Endodermal cell (in vitro differentiated cells): ENCODE measurements at regions not wholly inside any gene's neighbourhood (a gene's known extent, or its start where the extent isn't known, plus 50 kb on each side); places are given as distances from the start of the nearest gene placed in this dataset.

Experiments used
- DNase-seq: peaks from one replicate; pipeline ENCODE4 v3.0.0-alpha.2; 2017
- H3K27ac ChIP-seq: 2 replicates; pipeline ENCODE4 v1.5.1; 2013; ENCODE audit warnings: mild to moderate bottlenecking, low read depth, low read length, moderate library complexity
- H3K27me3 ChIP-seq: 2 replicates; pipeline ENCODE4 v1.6.1; 2013; ENCODE audit warnings: mild to moderate bottlenecking, low read length, moderate library complexity; ENCODE audit not compliant: insufficient read depth, control insufficient read depth, poor library complexity, severe bottlenecking
- H3K36me3 ChIP-seq: 2 replicates; pipeline ENCODE4 v1.7.0; 2013; ENCODE audit warnings: mild to moderate bottlenecking, low read length, moderate library complexity; ENCODE audit not compliant: control insufficient read depth, insufficient read depth
- H3K4me1 ChIP-seq: one replicate; pipeline ENCODE4 v1.7.0; 2013; ENCODE audit warnings: low read length; ENCODE audit not compliant: control insufficient read depth, insufficient read depth
- H3K4me3 ChIP-seq: 2 replicates; pipeline ENCODE4 v1.5.1; 2013; ENCODE audit warnings: mild to moderate bottlenecking, low read length, moderate library complexity
- H3K9ac ChIP-seq: 2 replicates; pipeline ENCODE4 v1.6.1; 2013; ENCODE audit warnings: mild to moderate bottlenecking, low read length, moderate library complexity; ENCODE audit not compliant: poor library complexity, severe bottlenecking; ENCODE audit errors: extremely low read depth
- H3K9me3 ChIP-seq: 2 replicates; pipeline ENCODE4 v1.6.1; 2013; ENCODE audit warnings: mild to moderate bottlenecking, low read length, moderate library complexity; ENCODE audit not compliant: control insufficient read depth
- H3K27ac Mint-ChIP-seq: 2 replicates; pipeline ENCODE4 v1.8.0; 2020; ENCODE audit warnings: mixed read lengths
- H3K27me3 Mint-ChIP-seq: 2 replicates; pipeline ENCODE4 v1.8.0; 2021; ENCODE audit warnings: mild to moderate bottlenecking, mixed read lengths; ENCODE audit not compliant: insufficient read depth
- H3K36me3 Mint-ChIP-seq: 2 replicates; pipeline ENCODE4 v1.8.0; 2020; ENCODE audit warnings: low read depth, mixed read lengths
- H3K4me1 Mint-ChIP-seq: 2 replicates; pipeline ENCODE4 v1.8.0; 2020; ENCODE audit warnings: mixed read lengths
- H3K4me3 Mint-ChIP-seq: 2 replicates; pipeline ENCODE4 v1.8.0; 2020; ENCODE audit warnings: mild to moderate bottlenecking, moderate library complexity, mixed read lengths
- H3K9me3 Mint-ChIP-seq: 2 replicates; pipeline ENCODE4 v1.8.0; 2020; ENCODE audit warnings: mild to moderate bottlenecking, mixed read lengths
- WGBS, 2 experiments: methylation state at CpG; one replicate each; pipeline versions ENCODE4 v1.1.5 to v1.1.7; 2013; ENCODE audit warnings: missing lambda C conversion rate in 2 of 2, mixed read lengths in 1 of 2; ENCODE audit not compliant: insufficient coverage in 1 of 2, insufficient read length in 1 of 2; 5-methylcytosine and 5-hydroxymethylcytosine counted together
- TF ChIP-seq, protein P1 (sequence below): fragments of 200-600 bp; sonication (generic); conservative IDR thresholded peaks from 2 replicates; pipeline ENCODE4 v1.5.0; 2021; ENCODE audit warnings: antibody characterized with exemption, mild to moderate bottlenecking

DNA sequence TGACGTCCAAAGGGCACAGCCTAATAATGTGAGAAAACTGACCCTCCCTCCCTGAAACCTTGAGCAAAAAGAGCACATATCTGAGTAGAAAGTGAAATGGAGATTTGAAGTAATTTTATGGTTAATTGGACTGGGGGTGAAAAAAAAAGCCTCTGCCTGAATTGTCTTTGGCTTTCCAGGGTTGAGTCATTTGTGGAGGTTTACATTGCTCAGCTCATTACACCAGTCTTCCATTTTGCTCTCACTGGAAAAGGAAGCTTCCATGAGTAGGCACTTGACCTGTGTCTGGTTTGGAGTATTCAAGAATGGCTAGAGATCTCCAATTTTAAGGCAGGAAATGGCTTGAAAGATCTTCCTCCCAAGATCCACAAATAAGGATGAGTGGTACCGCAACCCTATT is 273.9 kb downstream of the PDCD6IP start:
- peaks cover 12% of the 10 kb centered on the region for H3K4me1 Mint-ChIP-seq
- DNase-seq, result no peak
- no peaks in the 10 kb centered on the region for H3K36me3 Mint-ChIP-seq
- H3K4me3 Mint-ChIP-seq, result no peak overlapping the region
- H3K9me3 Mint-ChIP-seq, result peaks cover 8% of the 10 kb centered on the region
- no peaks in the 10 kb centered on the region for H3K9me3 ChIP-seq
- H3K27ac Mint-ChIP-seq, result no peak overlapping the region
- H3K4me1 ChIP-seq, result peaks cover 5% of the 10 kb centered on the region
- TF ChIP-seq, protein P1, sequence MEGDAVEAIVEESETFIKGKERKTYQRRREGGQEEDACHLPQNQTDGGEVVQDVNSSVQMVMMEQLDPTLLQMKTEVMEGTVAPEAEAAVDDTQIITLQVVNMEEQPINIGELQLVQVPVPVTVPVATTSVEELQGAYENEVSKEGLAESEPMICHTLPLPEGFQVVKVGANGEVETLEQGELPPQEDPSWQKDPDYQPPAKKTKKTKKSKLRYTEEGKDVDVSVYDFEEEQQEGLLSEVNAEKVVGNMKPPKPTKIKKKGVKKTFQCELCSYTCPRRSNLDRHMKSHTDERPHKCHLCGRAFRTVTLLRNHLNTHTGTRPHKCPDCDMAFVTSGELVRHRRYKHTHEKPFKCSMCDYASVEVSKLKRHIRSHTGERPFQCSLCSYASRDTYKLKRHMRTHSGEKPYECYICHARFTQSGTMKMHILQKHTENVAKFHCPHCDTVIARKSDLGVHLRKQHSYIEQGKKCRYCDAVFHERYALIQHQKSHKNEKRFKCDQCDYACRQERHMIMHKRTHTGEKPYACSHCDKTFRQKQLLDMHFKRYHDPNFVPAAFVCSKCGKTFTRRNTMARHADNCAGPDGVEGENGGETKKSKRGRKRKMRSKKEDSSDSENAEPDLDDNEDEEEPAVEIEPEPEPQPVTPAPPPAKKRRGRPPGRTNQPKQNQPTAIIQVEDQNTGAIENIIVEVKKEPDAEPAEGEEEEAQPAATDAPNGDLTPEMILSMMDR, result no peak
- H3K36me3 ChIP-seq, result no peaks in the 10 kb centered on the region
- H3K27ac ChIP-seq, result no peak overlapping the region
- H3K4me3 ChIP-seq, result no peak overlapping the region
- peaks cover 23% of the 10 kb centered on the region for H3K27me3 ChIP-seq
- H3K27me3 Mint-ChIP-seq, result peaks cover 28% of the 10 kb centered on the region
- WGBS, 2 experiments, result 90 to 100% methylated on average over 1 to 2 of the region's 2 CpGs
- no peak overlapping the region for H3K9ac ChIP-seq

DNA sequence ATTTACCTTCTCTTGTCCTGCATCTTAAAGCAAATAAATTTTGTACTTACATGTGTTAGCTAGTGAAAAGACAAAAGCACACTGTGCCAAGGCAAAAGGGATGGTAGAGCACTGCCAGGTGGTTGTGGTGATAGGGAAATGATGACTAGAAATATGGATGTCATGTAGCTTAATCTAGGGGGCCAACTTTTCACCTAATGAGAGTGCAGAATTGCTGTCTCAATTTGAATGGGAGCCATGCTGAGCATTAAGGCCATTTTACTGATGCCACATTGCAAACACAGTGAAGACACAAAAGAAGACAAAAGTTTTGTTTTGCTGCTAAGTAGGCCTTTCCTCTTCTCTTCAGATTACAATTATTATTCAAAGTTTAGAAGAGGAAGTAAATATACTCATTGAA is 274.7 kb downstream of the PDCD6IP start:
- H3K9me3 Mint-ChIP-seq, result peaks cover 8% of the 10 kb centered on the region

DNA sequence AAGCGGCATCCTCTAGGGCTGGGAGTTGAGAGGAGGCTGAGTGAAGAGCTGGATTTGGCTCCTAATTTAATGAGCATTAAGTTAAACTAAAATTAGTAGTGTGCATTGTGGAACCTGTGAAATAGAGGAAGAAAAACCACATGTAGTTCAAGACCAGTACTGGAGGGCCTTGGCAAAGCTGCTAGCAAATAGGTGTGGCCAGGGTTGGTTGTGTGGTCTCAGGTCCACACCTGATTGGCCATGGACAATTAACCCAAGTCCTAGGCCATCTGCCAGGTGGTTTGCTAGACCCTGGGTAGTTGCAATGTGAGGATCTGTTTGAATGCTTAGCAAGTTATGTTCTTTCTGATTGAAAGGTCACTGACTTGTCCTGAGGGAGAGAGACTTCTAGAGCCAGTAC is 275.5 kb downstream of the PDCD6IP start:
- Mint-ChIP-seq H3K36me3 (no peaks in the 10 kb centered on the region), H3K4me1 (peaks cover 12% of the 10 kb centered on the region), H3K27me3 (peaks cover 28% of the 10 kb centered on the region), H3K9me3 (peaks cover 8% of the 10 kb centered on the region), H3K4me3 (no peak overlapping the region), H3K27ac (no peak overlapping the region)
- Histone ChIP-seq H3K4me3 (no peak overlapping the region), H3K9me3 (no peaks in the 10 kb centered on the region), H3K36me3 (no peaks in the 10 kb centered on the region), H3K27me3 (peaks cover 23% of the 10 kb centered on the region), H3K4me1 (no peaks in the 10 kb centered on the region), H3K27ac (no peak overlapping the region), H3K9ac (no peak overlapping the region)
- no peak for DNase-seq
- WGBS, 2 experiments, result 91 to 98% methylated on average over 1 of the region's 1 CpG
- TF ChIP-seq, protein P1, result no peak

More for the DNA sequence above, 274.7 kb downstream of the PDCD6IP start:
- Histone ChIP-seq H3K27me3 (peaks cover 23% of the 10 kb centered on the region), H3K9me3 (no peaks in the 10 kb centered on the region), H3K4me3 (no peak overlapping the region), H3K36me3 (no peaks in the 10 kb centered on the region), H3K9ac (no peak overlapping the region), H3K27ac (no peak overlapping the region), H3K4me1 (no peaks in the 10 kb centered on the region)
- Mint-ChIP-seq H3K4me3 (no peak overlapping the region), H3K27me3 (peaks cover 28% of the 10 kb centered on the region), H3K4me1 (peaks cover 12% of the 10 kb centered on the region), H3K36me3 (no peaks in the 10 kb centered on the region), H3K27ac (no peak overlapping the region)
- TF ChIP-seq, protein P1, result no peak
- DNase-seq, result no peak
